ENCODE measurements at regions not wholly inside any gene's neighbourhood (a gene's known extent, or its start where the extent isn't known, plus 50 kb on each side); places are given as distances from the start of the nearest gene placed in this dataset.

GRCh38 chr2:167404627-167405284, 516.5 kb downstream of the XIRP2 start:
- ATAC-seq = no peak
- intact Hi-C loops (cut with DNase I) = loop anchor here in 1 of 10 donors (10.0 kb wide), 1 partner anchor 140 kb away; no protein-coding TSS in a partner anchor
- TF ChIP-seq POLR2A (IDR thresholded peaks at IDR 0.05) = no peak
- TF ChIP-seq, protein P1, sequence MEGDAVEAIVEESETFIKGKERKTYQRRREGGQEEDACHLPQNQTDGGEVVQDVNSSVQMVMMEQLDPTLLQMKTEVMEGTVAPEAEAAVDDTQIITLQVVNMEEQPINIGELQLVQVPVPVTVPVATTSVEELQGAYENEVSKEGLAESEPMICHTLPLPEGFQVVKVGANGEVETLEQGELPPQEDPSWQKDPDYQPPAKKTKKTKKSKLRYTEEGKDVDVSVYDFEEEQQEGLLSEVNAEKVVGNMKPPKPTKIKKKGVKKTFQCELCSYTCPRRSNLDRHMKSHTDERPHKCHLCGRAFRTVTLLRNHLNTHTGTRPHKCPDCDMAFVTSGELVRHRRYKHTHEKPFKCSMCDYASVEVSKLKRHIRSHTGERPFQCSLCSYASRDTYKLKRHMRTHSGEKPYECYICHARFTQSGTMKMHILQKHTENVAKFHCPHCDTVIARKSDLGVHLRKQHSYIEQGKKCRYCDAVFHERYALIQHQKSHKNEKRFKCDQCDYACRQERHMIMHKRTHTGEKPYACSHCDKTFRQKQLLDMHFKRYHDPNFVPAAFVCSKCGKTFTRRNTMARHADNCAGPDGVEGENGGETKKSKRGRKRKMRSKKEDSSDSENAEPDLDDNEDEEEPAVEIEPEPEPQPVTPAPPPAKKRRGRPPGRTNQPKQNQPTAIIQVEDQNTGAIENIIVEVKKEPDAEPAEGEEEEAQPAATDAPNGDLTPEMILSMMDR (IDR thresholded peaks at IDR 0.05) = no peak
- no peaks in the 10 kb centered on the region for H3K27me3 ChIP-seq
- H3K36me3 ChIP-seq = no peaks in the 10 kb centered on the region
- WGBS, 4 donors = 92 to 94% (median 93%) methylated on average over 6 of the region's 6 CpGs
- no peak overlapping the region for H3K4me3 ChIP-seq
- no peak for DNase-seq
- no peaks in the 10 kb centered on the region for H3K4me1 ChIP-seq
- H3K27ac ChIP-seq = no peak overlapping the region
- peaks cover 0 to 3% (median 0%) of the 10 kb centered on the region in 12 donors for H3K9me3 ChIP-seq

DNA sequence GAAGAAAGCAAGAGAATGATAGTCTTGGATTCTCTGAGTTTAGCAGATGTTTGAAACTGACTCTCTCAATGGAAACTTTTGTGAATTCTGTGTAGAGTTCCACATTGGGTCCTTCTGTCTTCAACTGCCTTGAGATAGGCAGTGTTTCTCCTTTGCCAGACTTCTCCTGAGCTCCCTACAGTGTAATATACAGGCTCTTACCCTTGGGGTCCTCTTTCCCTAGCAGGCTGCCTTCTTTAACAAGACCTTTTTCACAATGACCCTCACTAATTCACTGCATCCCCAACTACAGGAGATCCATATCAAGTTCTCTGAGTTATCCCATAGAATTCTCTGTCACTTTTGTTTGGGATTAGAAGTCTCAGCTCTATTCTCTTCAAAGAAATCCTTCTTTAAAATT, 513.0 kb downstream of the XIRP2 start:
- Histone ChIP-seq H3K4me1 (peaks cover 0 to 8% (median 0%) of the 10 kb centered on the region in 12 donors), H3K27me3 (no peaks in the 10 kb centered on the region), H3K4me3 (no peak overlapping the region), H3K36me3 (no peaks in the 10 kb centered on the region), H3K9me3 (peaks cover 0 to 5% (median 0%) of the 10 kb centered on the region in 12 donors), H3K27ac (no peak overlapping the region)
- TF ChIP-seq, protein P1 (IDR thresholded peaks at IDR 0.05) = no peak
- TF ChIP-seq POLR2A (IDR thresholded peaks at IDR 0.05) = no peak
- intact Hi-C loops (cut with DNase I) = loop anchor here in 1 of 10 donors (10.0 kb wide), 1 partner anchor 137 kb away; no protein-coding TSS in a partner anchor
- DNase-seq (no peak), ATAC-seq (no peak)

DNA sequence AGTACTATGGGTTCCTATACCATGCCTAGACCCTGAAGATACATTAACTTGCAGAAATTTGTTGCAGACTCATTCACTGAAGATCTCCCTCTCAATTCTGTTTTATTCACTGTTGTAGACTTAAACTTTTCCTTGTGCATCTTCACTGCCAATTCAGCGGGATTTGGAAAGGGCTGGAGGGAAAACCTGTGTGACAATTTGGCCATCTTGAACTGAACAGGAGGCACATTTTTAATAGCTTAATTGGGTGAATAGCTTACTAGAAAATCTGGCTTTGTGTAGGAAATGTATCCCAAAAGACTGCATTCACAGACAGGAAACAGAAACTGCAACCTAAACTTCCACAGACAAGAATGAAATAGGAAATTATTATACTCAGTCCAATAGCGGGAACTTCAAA, 512.3 kb downstream of the XIRP2 start:
- H3K36me3 ChIP-seq = no peaks in the 10 kb centered on the region
- ATAC-seq (no peak), DNase-seq (no peak)
- TF ChIP-seq, protein P1 (IDR thresholded peaks at IDR 0.05) = no peak
- TF ChIP-seq POLR2A (IDR thresholded peaks at IDR 0.05) = no peak
- H3K27me3 ChIP-seq = no peaks in the 10 kb centered on the region
- intact Hi-C loops (cut with DNase I) = loop anchor here in 1 of 10 donors (10.0 kb wide), 1 partner anchor 136 kb away; no protein-coding TSS in a partner anchor
- no peak overlapping the region for H3K4me3 ChIP-seq
- peaks cover 0 to 8% (median 0%) of the 10 kb centered on the region in 12 donors for H3K4me1 ChIP-seq
- H3K27ac ChIP-seq = no peak overlapping the region
- WGBS, 4 donors = 72 to 83% (median 77%) methylated on average over 2 of the region's 2 CpGs
- H3K9me3 ChIP-seq = peaks cover 0 to 5% (median 0%) of the 10 kb centered on the region in 12 donors

- DNase-seq (peak in 1 of 5 donors; percentile 8), ATAC-seq (peak; percentile 47 to 82 (median 70))
- WGBS, 4 donors = 36 to 60% (median 54%) methylated on average over 3 of the region's 3 CpGs
- Histone ChIP-seq H3K4me3 (no peak overlapping the region), H3K27me3 (no peaks in the 10 kb centered on the region), H3K9me3 (peaks cover 0 to 5% (median 0%) of the 10 kb centered on the region in 12 donors), H3K36me3 (no peaks in the 10 kb centered on the region), H3K27ac (no peak overlapping the region), H3K4me1 (peaks cover 0 to 8% (median 0%) of the 10 kb centered on the region in 12 donors)
- TF ChIP-seq, protein P1 (IDR thresholded peaks at IDR 0.05) = no peak
- TF ChIP-seq POLR2A (IDR thresholded peaks at IDR 0.05) = no peak
- intact Hi-C loops (cut with DNase I) = no loop called here
Observed at GRCh38 chr2:167398873-167399272, 510.6 kb downstream of the XIRP2 start.
